GM19395 (cell line): ENCODE measurements at regions not wholly inside any gene's neighbourhood (a gene's known extent, or its start where the extent isn't known, plus 50 kb on each side); places are given as distances from the start of the nearest gene placed in this dataset.

Experiments
- ATAC-seq: cut with Tn5 transposase; IDR thresholded peaks from one replicate; pipeline ENCODE4 v1.9.1; 2021; ENCODE audit warnings: mild to moderate bottlenecking, moderate library complexity; ENCODE audit not compliant: unreplicated experiment

GRCh38 chr4:175946472-175947116 is 119.0 kb upstream of the WDR17 start:
- ATAC-seq, result no peak

- peak; percentile 70 for ATAC-seq
Observed at GRCh38 chr4:175947117-175947722, 118.4 kb upstream of the WDR17 start.

GRCh38 chr4:175951794-175952193 is 113.8 kb upstream of the WDR17 start:
- ATAC-seq, result no peak

- ATAC-seq, result no peak
Observed at GRCh38 chr4:175953116-175953515, 112.5 kb upstream of the WDR17 start.

- peak; percentile 89 for ATAC-seq
Observed at GRCh38 chr4:175953960-175954521, 111.6 kb upstream of the WDR17 start.

- no peak for ATAC-seq
Observed at GRCh38 chr4:175954685-175955084, 111.0 kb upstream of the WDR17 start.

- peak; percentile 96 for ATAC-seq
Observed at GRCh38 chr4:175961604-175962003, 104.0 kb upstream of the WDR17 start.

- ATAC-seq, result no peak
Observed at GRCh38 chr4:175970072-175970471, 95.6 kb upstream of the WDR17 start.

GRCh38 chr4:175970724-175971123 is 94.9 kb upstream of the WDR17 start:
- no peak for ATAC-seq

- ATAC-seq, result no peak
Observed at GRCh38 chr4:175971388-175972179, 94.1 kb upstream of the WDR17 start.

GRCh38 chr4:175973027-175973923 is 92.4 kb upstream of the WDR17 start:
- ATAC-seq, result no peak

GRCh38 chr4:175983636-175984035 is 82.0 kb upstream of the WDR17 start:
- ATAC-seq, result no peak

GRCh38 chr4:175986668-175987067 is 79.0 kb upstream of the WDR17 start:
- ATAC-seq, result no peak

GRCh38 chr4:175988511-175988910 is 77.1 kb upstream of the WDR17 start:
- ATAC-seq, result no peak

- no peak for ATAC-seq
Observed at GRCh38 chr4:175996206-175996605, 69.4 kb upstream of the WDR17 start.

GRCh38 chr4:175997291-175997690 is 68.3 kb upstream of the WDR17 start:
- no peak for ATAC-seq

GRCh38 chr4:175998782-175999181 is 66.9 kb upstream of the WDR17 start:
- no peak for ATAC-seq

- no peak for ATAC-seq
Observed at GRCh38 chr4:175999944-176000343, 65.7 kb upstream of the WDR17 start.

- ATAC-seq, result no peak
Observed at GRCh38 chr4:176001151-176002006, 64.3 kb upstream of the WDR17 start.
